GM23338 (cell line): ENCODE measurements at regions not wholly inside any gene's neighbourhood (a gene's known extent, or its start where the extent isn't known, plus 50 kb on each side); places are given as distances from the start of the nearest gene placed in this dataset.

Experiments
- ATAC-seq: fragments of 200-7000 bp; cut with Tn5 transposase; 3 replicates; pipeline ENCODE4 v1.9.1; 2020
- DNase-seq: peaks from one replicate; pipeline ENCODE4 v3.0.0-alpha.2; 2015; ENCODE audit warnings: low spot score
- H2AFZ ChIP-seq: fragments of 200-600 bp; sonication (generic); 2 replicates; pipeline ENCODE4 v1.8.0; 2016; ENCODE audit warnings: antibody characterized with exemption, mild to moderate bottlenecking, moderate library complexity
- H3F3A ChIP-seq: fragments of 200-600 bp; sonication (generic); replicated peaks from 2 replicates; pipeline ENCODE4 v1.8.0; 2017; ENCODE audit warnings: antibody characterized with exemption, mixed run types, low read depth
- H3K27ac ChIP-seq: fragments of 200-600 bp; sonication (generic); 2 replicates; pipeline ENCODE4 v1.6.1; 2016; ENCODE audit warnings: low read depth
- H3K27me3 ChIP-seq: fragments of 200-600 bp; sonication (generic); 2 replicates; pipeline ENCODE4 v1.8.0; 2016; ENCODE audit warnings: mild to moderate bottlenecking, mixed run types, moderate library complexity; ENCODE audit not compliant: insufficient read depth
- H3K36me3 ChIP-seq: fragments of 200-600 bp; sonication (generic); 2 replicates; pipeline ENCODE4 v1.8.0; 2016; ENCODE audit warnings: mild to moderate bottlenecking; ENCODE audit not compliant: insufficient read depth
- H3K4me1 ChIP-seq: fragments of 200-600 bp; sonication (generic); 2 replicates; pipeline ENCODE4 v1.8.0; 2016; ENCODE audit warnings: mild to moderate bottlenecking, moderate library complexity; ENCODE audit not compliant: insufficient read depth
- H3K4me2 ChIP-seq: fragments of 200-600 bp; sonication (generic); 2 replicates; pipeline ENCODE4 v1.7.1; 2017; ENCODE audit warnings: mixed run types
- H3K4me3 ChIP-seq: fragments of 200-600 bp; sonication (generic); 2 replicates; pipeline ENCODE4 v1.6.1; 2016; ENCODE audit warnings: mixed run types
- H3K79me2 ChIP-seq: fragments of 200-600 bp; sonication (generic); replicated peaks from 2 replicates; pipeline ENCODE4 v1.8.0; 2017; ENCODE audit warnings: mild to moderate bottlenecking; ENCODE audit not compliant: insufficient read depth
- H3K9me2 ChIP-seq: fragments of 200-600 bp; sonication (generic); 2 replicates; pipeline ENCODE4 v1.8.0; 2017; ENCODE audit not compliant: insufficient read depth
- H4K20me1 ChIP-seq: fragments of 200-600 bp; sonication (generic); replicated peaks from 2 replicates; pipeline ENCODE4 v1.8.0; 2017; ENCODE audit warnings: mild to moderate bottlenecking; ENCODE audit not compliant: insufficient read depth
- H3K27ac Mint-ChIP-seq: 2 replicates; pipeline ENCODE4 v1.8.0; 2020; ENCODE audit warnings: inconsistent platforms, mild to moderate bottlenecking, moderate library complexity, mixed read lengths
- H3K27me3 Mint-ChIP-seq: 3 replicates; pipeline ENCODE4 v1.8.0; 2022; ENCODE audit warnings: low read depth, mild to moderate bottlenecking, moderate library complexity, mixed read lengths, inconsistent platforms; ENCODE audit not compliant: insufficient read depth, poor library complexity
- H3K36me3 Mint-ChIP-seq: 3 replicates; pipeline ENCODE4 v1.8.0; 2021; ENCODE audit warnings: low read depth, mild to moderate bottlenecking, inconsistent platforms, moderate library complexity, mixed read lengths
- H3K4me1 Mint-ChIP-seq: 3 replicates; pipeline ENCODE4 v1.8.0; 2020; ENCODE audit warnings: mild to moderate bottlenecking, inconsistent platforms, mixed read lengths
- H3K4me3 Mint-ChIP-seq: 3 replicates; pipeline ENCODE4 v1.8.0; 2021; ENCODE audit warnings: moderate library complexity, mild to moderate bottlenecking, inconsistent platforms, mixed read lengths
- H3K9me3 Mint-ChIP-seq: 3 replicates; pipeline ENCODE4 v1.8.0; 2020; ENCODE audit warnings: moderate library complexity, mild to moderate bottlenecking, inconsistent platforms, mixed read lengths
- EZH2 ChIP-seq: fragments of 200-600 bp; sonication (generic); IDR thresholded peaks from one replicate; pipeline ENCODE4 v1.8.0; 2017; ENCODE audit warnings: antibody characterized with exemption, mild to moderate bottlenecking, low read depth; ENCODE audit not compliant: unreplicated experiment
- JUNB ChIP-seq: IDR thresholded peaks from one replicate; pipeline ENCODE4 v1.6.1; 2016; ENCODE audit warnings: antibody characterized with exemption; ENCODE audit not compliant: unreplicated experiment
- REST ChIP-seq: IDR thresholded peaks from one replicate; pipeline ENCODE4 v1.6.1; 2018; ENCODE audit warnings: antibody characterized with exemption; ENCODE audit not compliant: unreplicated experiment
- STAT1 ChIP-seq: IDR thresholded peaks from one replicate; pipeline ENCODE4 v1.6.1; 2016; ENCODE audit warnings: antibody characterized with exemption; ENCODE audit not compliant: unreplicated experiment
- ZNF331 ChIP-seq: fragments of 250-450 bp; sonication (Bioruptor Pico); IDR thresholded peaks from 2 replicates; pipeline ENCODE4 v1.5.0; 2020; ENCODE audit warnings: low read depth, mild to moderate bottlenecking, moderate library complexity
- ZNF462 ChIP-seq: fragments of 250-450 bp; sonication (Bioruptor Pico); IDR thresholded peaks from 2 replicates; pipeline ENCODE4 v1.5.0; 2020; ENCODE audit warnings: mild to moderate bottlenecking, moderate library complexity

- peaks cover 13% of the 10 kb centered on the region; the same call in 1 of the 2 replicates for H3K4me1 ChIP-seq
- Mint-ChIP-seq H3K4me3 (no peak overlapping the region), H3K9me3 (no peaks in the 10 kb centered on the region), H3K36me3 (no peaks in the 10 kb centered on the region), H3K4me1 (peaks cover 10% of the 10 kb centered on the region; the same call in 2 of the 3 replicates), H3K27me3 (no peaks in the 10 kb centered on the region), H3K27ac (no peak overlapping the region)
- no peak overlapping the region for H2AFZ ChIP-seq
- H4K20me1 ChIP-seq = no peaks in the 10 kb centered on the region
- DNase-seq (no peak), ATAC-seq (no peak)
- no peaks in the 10 kb centered on the region for H3K36me3 ChIP-seq
- H3K27me3 ChIP-seq = no peaks in the 10 kb centered on the region
- no peaks in the 10 kb centered on the region for H3K79me2 ChIP-seq
- H3K27ac ChIP-seq = no peak overlapping the region
- H3K4me3 ChIP-seq = no peak overlapping the region
- H3K9me2 ChIP-seq = no peaks in the 10 kb centered on the region
- no peaks in the 10 kb centered on the region for H3F3A ChIP-seq
- no peak overlapping the region for H3K4me2 ChIP-seq
- TF ChIP-seq JUNB (no peak), REST (no peak), EZH2 (no peak), STAT1 (no peak), ZNF331 (CRISPR knock-in tag) (no peak), ZNF462 (CRISPR knock-in tag) (no peak)
Measured at GRCh38 chr12:88897723-88898122, 317.5 kb upstream of the KITLG start.
